GM18870 (cell line): ENCODE measurements at regions not wholly inside any gene's neighbourhood (a gene's known extent, or its start where the extent isn't known, plus 50 kb on each side); places are given as distances from the start of the nearest gene placed in this dataset.
"Not testable (repeated sequence)": the region's sequence is repeated elsewhere in the genome, so short reads cannot be mapped to it uniquely, and the experiment has no call there.

Source experiments
- ATAC-seq: cut with Tn5 transposase; IDR thresholded peaks from one replicate; pipeline ENCODE4 v1.9.1; 2021; ENCODE audit warnings: moderate library complexity; ENCODE audit not compliant: unreplicated experiment

DNA sequence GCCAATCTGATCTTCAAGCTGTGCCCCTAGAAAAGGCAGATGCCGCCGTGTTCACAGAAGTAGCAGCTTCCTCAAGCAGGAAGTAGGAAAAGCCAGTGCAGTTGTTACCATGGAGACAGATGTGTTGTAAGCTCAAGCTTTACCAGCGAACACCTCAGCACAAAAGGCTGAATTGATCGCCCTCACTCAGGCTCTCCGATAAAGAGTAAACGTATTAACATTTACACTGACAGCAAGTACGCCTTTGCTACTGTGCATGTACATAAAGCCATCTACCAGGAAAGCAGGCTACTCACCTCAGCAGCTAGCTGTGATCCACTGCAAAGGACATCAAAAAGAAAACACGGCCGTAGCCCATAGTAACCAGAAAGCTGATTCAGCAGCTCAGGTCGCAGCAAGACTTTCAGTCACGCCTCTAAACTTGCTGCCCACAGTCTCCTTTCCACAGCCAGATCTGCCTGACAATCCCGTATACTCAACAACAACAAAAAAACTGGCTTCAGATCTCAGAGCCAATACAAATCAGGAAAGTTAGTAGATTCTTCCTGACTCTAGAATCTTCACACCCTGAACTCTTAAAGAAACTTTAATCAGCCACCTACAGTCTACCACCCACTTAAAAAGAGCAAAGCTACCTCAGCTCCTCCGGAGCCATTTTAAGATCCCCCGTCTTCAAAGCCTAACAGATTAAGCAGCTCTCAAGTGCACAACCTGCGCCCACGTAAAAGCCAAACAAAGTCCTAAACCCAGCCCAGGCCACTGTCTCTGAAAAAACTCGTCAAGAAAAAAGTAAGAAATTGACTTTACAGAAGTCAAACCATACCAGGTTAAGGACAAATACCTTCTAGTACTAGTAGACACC is 160.0 kb downstream of the DEFB131A start:
- ATAC-seq = not testable (repeated sequence)

DNA sequence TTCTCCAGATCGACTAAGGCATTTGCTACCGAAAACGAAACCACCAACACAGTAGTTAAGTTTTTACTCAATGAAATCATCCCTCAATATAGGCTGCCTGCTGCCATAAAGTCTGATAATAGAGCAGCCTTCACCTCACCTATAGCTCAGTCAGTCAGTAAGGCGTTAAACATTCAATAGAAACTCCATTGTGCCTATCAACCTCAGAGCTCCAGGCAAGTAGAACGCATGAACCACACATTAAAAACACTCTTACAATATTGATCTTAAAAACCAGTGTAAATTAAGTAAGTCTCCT is 160.6 kb downstream of the DEFB131A start:
- ATAC-seq = not testable (repeated sequence)

DNA sequence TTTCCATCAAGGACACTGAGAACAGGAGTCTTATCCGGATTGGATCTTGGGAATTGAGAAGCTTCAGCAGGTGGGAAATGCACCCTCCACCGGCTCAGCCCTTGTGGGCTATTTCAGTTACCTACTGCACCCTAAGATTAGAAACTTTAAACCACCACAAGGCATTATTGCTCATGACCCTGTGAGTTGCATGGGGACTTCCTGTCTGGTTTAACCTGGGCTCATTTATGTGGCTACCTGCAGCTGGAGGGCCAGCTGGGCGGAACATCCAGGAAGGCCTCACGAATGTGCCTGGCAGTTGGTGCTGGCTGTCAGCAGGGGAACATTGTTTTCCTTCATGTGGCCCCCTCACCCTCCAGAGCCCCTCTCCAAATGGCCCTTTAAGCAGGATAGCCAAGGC is 164.1 kb downstream of the DEFB131A start:
- no peak for ATAC-seq

DNA sequence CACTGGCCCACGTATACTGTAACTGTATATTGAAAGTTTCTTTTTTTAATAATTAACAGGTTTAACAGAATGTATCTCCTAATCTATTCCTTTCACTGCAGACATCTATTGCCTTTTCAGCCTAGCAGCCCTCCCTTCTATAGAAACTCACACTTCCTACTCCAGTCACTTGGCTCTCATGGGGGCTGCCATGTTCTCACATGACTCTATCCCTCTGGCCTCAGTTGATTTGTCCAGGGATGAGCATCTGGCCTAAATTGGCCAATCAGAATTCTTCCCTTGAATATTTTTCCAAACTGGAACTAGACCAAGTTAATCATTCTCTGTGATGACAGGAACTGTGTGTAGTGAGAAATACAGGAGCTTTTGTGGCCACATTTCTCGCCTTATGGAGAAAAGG is 166.1 kb downstream of the DEFB131A start:
- not testable (repeated sequence) for ATAC-seq

DNA sequence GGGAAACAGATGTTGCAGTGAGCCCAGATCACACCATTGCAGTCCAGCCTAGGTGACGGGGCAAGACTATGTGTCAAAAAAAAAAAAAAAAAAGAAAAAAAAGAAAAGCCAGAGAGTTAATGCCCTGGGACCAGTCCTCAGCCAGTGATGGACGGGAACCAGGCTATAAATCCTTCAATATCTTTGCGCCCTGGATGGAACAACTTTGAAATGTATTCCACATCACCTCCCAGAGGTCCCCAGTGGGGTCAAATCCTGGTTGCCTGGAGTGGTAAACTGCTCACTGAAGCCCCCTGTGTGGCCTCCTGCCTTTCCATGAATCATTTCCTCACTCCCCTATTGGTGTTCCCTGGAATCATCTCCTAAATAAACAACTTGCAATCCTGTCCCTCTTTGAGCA is 166.9 kb downstream of the DEFB131A start:
- ATAC-seq = no peak

DNA sequence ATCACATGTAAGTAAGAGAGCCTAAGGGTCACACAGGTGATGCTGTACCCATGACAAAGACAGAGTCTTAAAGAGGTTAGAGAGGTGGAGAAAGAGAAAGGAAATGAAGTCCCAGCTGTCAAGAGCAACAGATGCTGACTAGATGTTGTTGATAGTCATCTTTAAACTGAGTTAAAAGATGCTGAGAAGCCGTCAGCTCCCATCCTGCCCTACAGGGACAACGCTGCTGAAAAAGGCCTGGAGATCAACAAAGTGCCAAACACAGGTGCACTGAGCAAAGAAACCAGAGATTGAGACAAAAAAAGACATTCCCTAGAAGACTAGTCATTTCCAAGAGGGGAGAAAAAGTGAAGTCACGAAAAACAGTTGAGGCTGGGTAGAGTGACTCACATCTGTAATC is 145.0 kb upstream of the DRD5 start:
- not testable (repeated sequence) for ATAC-seq

DNA sequence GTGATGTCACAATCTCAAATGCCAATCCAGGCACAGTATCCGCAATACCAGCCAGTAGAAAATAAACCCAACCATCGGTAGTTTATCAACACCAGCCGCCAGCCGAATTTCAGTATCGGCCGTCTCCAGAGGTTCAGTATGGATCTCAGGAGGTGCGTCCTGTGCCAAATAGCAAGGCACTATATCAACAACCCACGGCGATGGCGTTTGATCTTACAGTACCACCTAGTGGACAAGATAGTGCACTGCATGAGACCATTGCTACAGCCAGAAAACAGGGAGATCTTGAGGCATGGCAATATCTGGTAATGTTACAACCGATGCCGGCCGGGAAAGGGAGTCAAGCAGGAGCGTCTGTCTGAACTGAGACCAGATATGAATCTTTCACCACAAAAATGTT is 121.8 kb upstream of the DRD5 start:
- not testable (repeated sequence) for ATAC-seq

DNA sequence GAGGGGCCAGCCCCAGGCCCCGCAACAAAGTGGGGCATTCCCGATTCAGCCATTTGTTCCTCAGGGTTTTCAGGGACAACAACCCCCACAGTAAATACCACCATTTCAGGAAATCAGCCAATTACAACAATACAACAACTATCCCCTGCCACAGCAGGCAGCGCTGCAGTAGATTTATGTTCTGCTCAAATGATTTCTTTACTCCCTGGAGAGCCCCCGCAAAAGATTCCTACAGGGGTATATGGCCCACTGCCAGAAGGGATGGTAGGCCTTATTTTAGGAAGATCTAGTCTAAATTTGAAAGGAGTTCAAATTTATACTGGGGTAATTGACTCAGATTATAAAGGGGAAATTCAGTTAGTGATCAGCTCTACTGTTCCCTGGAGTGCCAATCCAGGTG is 120.5 kb upstream of the DRD5 start:
- not testable (repeated sequence) for ATAC-seq

DNA sequence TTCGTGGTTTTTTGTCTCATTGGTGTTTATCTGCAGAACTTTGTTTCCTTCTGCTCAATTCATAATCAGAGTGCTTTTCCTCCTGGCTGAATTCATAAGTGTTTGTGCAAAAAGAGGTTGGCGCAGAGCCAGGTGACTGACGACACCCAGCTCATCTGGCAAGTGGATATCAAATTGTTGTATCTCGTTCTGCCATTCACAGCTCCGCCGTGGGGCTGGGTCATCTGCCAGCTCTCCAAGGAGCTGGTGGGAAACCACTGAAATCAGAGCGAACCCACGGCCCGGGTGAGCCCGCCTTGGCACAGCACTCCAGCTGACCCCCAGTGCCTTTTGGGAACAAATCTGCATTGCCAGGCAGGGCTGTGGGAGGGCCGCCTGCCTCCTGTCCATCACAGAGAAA is 110.7 kb upstream of the DRD5 start:
- ATAC-seq = not testable (repeated sequence)

DNA sequence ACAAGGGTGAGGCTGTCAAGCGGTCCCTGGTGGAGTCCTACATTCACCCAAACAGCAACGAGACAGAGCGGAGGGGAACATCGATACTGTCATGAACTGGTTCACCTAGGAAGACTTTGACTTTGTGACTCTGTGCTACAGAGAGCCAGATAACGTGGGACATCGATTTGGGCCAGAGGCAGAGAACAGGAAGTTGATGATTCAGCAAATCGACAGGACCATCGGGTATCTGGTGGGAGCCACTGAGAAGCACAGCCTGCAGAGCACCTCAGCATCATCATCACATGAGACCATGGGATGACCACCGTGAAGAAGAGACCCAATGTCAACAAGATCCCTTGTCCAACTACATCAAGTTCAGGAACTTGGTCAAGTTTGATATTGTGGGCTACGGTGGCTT is 104.1 kb upstream of the DRD5 start:
- ATAC-seq = not testable (repeated sequence)

DNA sequence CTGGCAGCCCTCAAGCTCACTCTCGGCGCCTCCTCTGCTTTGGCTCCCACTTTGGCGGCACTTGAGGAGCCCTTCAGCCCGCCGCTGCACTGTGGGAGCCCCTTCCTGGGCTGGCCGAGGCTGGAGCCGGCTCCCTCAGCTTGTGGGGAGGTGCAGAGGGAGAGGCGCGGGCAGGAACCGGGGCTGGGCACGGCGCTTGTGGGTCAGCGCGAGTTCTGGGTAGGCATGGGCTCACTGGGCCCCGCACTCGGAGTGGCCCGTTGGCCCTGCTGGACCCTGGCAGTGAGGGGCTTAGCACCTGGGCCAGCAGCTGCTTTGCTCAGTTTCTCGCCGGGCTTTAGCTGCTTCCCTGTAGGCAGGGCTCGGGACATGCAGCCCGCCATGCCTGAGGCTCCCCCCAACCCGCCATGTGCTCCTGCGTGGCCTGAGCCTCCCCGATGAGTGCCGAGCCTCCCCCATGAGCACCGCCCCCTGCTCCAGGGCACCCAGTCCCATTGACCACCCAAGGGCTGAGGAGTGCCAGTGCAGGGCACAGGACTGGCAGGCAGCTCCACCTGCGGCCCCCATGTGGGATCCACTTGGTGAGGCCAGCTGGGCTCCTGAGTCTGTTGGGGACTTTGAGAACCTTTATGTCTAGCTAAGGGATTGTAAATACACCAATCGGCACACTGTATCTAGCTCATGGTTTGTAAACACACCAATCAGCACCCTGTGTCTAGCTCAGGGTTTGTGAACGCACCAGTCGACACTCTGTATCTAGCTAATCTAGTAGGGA is 101.5 kb upstream of the DRD5 start:
- no peak for ATAC-seq

DNA sequence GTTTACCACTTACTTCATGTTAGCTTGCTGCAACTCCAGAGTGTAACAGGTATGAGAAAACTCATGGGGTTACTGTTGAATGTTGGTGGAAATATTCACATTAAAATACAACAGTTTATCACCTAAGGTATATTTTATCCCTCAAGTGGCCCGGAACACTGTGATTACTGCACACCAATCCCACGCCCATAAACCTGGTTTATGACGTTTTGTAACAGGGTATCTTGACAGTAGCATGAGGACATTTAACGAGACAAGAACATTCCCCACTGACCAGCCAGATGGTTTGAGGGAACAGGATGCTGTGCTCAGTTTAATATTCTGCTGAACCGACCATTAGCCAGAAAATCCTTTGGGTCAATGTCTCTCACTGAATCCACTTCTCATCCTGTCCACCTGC is 98.3 kb upstream of the DRD5 start:
- not testable (repeated sequence) for ATAC-seq

DNA sequence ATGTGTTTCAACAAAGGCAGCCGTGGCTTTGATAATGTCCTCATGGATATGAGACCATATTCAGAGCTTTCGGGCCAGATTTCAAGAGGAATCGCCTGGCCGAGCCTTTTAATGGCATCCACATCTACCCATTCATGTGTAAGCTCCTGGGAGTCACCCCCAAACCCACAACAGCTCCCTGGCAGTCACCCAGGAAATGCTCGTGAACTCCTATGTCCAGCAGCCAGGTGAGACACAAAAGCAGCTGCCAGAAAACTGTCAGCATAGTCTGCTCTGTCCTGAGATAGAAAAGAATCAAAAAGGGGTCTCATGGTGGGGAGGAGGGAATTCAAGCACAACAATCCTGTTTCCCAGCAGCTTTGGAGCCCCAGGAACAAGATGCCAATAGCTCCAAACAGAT is 96.4 kb upstream of the DRD5 start:
- ATAC-seq = not testable (repeated sequence)

DNA sequence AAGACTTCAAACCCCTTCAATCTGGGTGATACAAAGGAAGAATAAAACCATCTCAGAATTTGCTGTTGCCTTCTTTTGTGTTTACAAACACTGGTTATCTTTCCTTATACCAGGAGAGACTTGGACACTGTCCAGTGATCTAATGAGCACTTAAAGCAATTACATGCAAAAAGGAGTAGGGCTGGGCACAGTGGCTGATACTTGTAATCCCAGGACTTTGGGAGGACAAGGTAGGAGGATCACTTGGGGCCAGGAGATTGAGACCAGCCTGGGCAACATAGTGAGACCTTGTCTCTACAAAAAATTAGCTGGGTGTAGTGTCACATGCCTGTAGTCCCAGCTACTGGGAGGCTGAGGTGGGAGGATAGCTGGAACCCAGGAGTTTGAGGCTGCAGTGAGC is 95.7 kb upstream of the DRD5 start:
- ATAC-seq = no peak

DNA sequence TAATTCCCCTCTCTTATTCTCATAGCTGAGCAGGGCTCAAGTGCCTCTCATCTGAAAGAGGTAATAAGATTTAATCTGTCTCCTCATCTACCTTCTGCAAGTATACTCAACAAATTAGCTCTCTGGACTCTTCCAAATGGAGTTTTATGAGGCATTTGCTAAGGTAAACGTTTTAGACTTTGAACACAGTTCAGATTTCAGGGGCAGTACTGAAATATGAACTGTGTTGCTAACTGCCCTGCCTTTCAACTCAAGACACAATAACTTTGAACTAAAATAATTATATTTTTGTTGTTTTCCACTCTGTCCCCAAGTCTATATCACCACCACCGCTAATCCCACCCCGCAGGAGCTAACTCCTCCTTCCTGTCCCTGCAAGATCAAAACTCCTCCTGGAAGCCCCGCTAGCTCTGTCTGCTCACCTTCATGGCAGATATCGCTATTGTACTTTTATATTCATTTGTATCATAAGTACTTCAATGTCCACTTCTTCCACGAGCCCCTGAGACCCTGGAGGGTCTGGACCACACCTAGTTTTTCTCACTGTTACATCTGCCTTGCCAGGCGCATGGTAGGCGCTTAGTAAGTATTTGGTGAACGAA is 90.7 kb upstream of the DRD5 start:
- not testable (repeated sequence) for ATAC-seq

DNA sequence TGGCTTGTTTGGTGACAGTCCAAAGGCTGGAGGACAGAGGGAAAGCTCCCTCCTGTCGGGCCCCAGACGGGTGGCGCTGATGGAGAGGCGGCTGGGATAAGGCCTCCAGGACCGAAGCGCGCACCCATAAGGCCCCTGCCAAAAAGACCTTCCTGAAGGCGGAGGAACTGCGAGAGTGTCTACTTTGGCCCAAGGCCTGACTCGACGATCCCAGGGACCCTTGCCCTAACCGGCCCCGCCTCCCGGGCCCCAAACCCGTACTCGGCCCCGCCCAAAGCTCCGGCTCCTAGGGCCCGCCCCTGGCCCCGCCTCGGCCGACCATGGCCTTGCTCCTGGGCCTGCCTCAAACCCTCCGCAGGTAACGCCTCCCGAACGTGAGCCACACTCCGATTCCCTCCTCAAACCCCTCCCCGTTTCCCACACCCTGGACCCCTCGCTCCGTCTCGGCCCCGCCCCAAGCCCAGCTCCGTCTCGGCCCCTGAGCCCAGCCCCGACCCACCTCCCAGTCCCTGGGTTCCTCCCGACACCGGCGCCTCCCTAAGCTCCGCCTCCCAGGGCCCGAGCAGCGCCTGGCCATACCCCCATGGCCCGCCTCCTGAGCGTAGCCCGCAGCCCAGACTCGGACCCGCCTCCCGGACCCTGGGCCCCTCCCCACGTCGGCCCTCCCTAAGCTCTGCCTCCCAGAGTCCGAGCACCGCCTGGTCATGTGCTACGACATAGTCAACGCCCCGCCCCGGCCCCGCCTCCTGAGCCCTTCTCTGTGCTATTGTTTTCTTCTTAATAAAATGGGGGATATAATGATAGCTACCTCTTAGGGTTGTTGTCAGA is 90.0 kb upstream of the DRD5 start:
- peak; percentile 97 for ATAC-seq

DNA sequence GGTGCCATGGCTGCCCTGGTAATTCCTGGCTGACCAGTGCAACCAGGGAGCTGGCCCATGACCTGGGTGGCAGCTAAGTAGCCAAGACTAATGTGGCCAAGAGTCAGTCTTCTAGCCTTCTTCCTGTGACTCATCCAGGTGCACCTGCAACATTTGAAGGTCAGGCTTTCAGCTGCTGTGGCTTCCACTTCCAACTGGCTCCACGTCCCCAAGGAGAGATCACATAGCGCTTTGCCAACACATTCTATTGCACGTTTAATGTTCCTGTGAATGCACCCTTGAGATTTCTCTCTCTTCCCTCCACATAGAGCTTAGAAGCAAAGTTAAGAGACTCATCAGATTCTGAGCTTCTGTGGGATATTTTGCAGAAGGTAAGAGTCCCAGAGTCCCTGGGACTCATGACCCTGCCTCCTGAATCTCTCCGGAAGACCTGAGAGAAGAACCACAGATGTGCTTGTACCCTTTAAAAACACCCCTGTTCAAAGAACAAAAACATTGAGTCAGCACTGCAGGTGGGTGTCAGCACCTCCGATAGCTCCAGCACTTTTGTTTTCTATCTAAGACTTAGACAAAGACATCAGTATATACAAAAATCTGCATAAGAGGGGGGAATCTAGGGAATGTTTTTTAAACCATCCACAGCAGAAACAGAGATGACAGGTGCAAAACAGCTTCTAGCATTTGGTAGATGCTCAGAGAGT is 88.5 kb upstream of the DRD5 start:
- ATAC-seq = not testable (repeated sequence)

DNA sequence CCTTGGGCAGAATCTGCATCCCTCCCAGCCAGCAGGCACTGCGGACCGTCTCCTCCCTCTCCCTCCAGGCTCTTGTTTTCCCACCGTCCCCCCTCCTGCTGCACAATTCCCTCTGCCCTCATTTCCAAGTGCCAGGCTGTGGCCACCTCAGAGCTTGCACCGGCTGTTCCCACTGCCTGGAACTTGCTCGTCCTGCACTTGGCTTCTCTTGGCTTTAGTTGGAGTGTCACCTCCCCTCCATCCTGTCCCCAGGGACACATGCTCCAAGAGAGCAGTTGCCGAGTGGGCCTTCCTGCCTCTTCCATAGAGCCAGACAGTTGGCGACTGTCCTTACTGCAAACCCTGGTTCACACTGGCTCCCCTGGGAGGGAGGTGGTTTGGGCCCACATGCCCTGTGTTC is 87.0 kb upstream of the DRD5 start:
- not testable (repeated sequence) for ATAC-seq

DNA sequence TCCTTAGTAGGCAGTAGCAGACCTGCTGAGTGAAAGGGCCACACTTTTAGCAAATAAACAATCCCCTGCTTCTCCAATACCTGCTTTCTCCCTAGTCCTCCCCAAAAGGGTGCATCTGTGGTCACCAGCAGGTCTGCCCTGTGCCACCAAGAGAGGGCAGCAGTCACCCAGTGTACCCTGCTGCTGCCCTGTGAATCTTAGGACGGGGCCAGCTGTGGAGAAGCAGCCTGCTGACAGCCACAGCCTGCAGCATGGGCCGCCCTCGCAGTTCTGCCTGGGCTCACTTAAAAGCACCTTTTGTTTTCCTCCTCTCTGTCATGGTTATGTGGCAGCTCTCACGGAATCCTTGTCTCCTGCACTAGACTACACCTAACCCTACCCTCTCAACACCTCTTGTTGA is 85.4 kb upstream of the DRD5 start:
- ATAC-seq = not testable (repeated sequence)

DNA sequence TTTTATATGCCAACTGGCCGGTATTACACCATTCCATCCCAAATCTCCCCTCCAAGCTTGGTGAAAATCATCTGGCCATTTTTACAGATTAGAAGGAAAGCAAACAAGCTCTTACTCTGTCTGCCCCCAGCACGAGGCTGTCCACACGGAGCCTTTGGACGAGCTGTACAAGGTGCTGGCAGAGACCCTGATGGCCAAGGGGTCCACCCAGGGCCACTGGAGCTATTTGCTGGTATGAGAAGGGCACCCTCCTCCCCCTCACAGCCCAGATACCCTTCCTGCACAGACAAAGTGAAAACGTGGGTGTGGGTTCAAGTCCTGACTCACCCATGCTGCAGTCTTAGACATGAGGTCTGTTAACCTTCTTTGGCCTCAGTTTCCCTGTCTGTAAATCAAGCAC is 84.9 kb upstream of the DRD5 start:
- ATAC-seq = not testable (repeated sequence)
